SKM-1 treated with dmso at 0.1 percent for 144 hours (cell line): ENCODE measurements at regions not wholly inside any gene's neighbourhood (a gene's known extent, or its start where the extent isn't known, plus 50 kb on each side); places are given as distances from the start of the nearest gene placed in this dataset.

ENCODE experiments used
- DNase-seq: peaks from one replicate; lab custom pipeline; 2025; ENCODE audit not compliant: unreplicated experiment; lab: John Stamatoyannopoulos, UW

GRCh38 chr1:38719880-38720279 lies 139.7 kb downstream of the RRAGC start:
- no peak for DNase-seq

GRCh38 chr1:38718031-38718430 lies 141.5 kb downstream of the RRAGC start:
- no peak for DNase-seq

- DNase-seq = no peak
Observed at GRCh38 chr1:38716229-38716628, 143.3 kb downstream of the RRAGC start.

GRCh38 chr1:38715415-38715814 lies 144.2 kb downstream of the RRAGC start:
- DNase-seq = no peak

DNA sequence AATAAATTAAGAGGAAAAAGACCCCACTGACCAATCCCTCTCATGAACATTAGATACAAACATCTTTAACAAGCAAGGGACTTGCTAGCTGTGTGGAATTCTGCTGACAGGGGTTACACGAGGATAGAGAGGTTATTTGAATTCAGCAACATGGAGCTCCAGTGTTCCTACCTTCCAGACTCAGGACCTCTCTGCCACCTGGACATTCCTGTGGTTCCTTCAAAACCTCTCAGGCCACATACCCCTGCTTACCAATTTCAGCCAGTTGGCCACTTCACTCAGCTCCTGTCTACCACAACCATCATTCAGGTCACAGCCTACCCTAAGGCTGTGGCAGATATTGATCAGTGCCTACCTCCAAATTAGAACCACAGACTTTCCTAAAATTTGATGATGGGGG lies 147.5 kb downstream of the RRAGC start:
- DNase-seq = no peak

DNA sequence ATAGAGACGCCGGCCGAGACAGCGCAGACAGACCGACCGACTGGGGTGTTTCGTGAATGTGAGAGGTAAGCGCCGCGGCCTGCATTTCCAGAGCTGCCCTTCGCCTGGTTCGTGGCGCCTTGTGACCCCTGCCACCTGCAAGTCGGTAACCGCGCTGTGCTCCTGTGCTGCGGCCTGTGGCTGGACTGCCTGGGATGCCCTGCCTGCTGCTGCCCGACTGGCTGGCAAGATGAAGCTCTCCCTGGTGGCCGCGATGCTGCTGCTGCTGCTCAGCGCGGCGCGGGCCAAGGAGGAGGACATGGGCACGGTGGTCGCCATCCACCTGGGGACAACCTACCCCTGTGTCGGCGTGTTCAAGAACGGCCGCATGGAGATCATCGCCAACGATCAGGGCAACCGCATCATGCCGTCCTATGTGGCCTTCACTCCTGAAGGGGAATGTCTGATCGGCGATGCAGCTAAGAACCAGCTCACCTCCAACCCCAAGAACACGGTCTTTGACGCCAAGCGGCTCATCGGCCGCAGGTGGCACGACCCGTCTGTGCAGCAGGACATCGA lies 150.8 kb downstream of the RRAGC start:
- DNase-seq = no peak

DNA sequence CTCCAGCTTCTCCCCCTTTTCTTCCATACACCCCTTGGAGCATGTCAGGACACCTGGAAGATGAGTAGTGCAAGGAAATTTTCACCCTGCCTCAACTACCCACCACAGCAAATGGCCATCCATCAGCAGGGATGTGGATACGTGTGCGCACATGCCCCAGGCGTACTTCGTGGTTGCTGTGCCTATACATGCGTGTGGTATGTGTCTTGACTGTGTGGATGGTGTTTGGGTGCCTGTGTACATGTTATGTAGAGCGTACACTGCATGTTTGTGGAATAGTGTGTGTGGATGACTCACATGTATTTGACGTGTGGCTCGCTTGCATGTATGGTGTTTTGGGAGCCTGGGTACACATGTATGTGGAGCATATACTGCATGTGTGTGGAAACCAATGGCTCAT lies 158.5 kb downstream of the RRAGC start:
- DNase-seq = no peak

- DNase-seq = no peak
Observed at GRCh38 chr1:38700077-38700470, 159.5 kb downstream of the RRAGC start.

GRCh38 chr1:38699330-38700076 lies 160.1 kb downstream of the RRAGC start:
- no peak for DNase-seq

DNA sequence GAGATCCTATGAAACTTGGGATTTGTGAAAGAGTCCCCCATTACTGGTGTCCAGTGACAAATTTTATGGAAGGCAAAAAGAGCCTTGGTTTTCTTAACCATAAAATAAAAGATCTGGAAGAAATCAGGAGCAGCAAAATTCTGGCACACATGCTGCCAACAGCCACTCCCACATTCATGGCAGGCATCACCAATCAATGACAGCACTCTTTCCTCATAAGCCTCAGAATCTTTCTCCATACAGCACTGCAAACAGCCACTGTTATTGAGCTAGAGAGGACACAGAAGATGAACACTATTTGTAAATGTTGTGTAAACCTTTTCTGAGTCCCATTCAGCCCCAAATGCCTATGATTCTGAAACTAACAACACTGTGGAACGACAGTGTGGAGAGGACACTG lies 162.2 kb downstream of the RRAGC start:
- DNase-seq = no peak

DNA sequence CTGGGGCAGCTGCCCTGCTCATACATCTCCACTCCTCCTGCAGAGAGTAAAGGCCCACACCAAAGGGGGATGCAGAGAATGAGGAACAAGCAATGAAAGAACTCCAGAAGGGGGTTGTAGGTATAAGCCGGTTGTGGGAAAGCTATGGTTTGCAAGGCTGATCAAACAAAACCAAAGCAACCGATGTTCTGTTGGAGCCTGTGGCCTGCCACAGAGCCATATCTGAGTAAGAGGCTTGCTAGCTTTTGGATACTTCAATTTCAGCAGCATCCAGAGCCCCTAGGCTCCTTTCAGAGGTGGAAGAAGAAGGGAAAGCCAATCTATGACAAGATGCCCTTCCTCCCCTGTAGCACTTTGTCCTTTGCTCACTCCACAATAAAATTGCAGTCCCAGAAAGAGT lies 163.2 kb downstream of the RRAGC start:
- DNase-seq = no peak

- no peak for DNase-seq
Observed at GRCh38 chr1:38693759-38694158, 165.8 kb downstream of the RRAGC start.

DNA sequence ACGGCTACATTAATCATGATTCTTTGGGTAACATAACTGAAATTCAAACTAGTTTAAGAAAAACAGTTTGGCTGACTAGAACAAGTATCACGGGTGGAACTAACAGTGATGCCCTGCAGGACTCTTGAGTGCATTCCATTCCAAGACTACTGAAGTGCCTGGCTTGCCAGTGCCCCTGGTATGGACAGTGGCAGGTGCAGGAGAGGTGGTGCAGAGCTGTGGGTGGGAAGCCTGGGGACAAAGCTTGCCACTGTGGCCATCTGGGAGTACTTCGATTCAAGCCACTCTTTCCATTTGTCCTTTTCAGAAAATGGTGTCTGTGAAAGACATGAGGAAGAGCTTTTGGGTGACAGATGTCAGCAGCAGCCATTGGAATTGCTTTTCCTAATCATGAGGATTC lies 166.5 kb downstream of the RRAGC start:
- no peak for DNase-seq

- no peak for DNase-seq
Observed at GRCh38 chr1:38690790-38691449, 168.7 kb downstream of the RRAGC start.

DNA sequence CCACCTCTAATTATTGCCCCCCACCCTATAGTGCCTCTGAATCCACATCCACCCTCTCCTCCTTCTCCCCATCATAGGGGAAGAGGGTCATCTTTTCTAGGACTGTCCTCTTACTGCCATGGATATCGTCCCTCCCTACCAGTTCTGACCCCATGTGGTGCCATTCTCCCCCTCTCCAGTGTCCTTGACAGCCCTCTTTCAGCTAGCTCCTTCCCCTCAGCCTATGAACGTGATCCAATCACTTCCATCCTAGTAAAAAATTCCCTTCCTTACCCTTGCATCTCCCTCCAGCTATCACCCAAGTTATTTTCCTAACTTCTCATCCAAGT lies 172.7 kb downstream of the RRAGC start:
- DNase-seq = no peak

- DNase-seq = no peak
Observed at GRCh38 chr1:38686167-38686926, 173.2 kb downstream of the RRAGC start.

GRCh38 chr1:38685388-38685787 lies 174.2 kb downstream of the RRAGC start:
- no peak for DNase-seq

DNA sequence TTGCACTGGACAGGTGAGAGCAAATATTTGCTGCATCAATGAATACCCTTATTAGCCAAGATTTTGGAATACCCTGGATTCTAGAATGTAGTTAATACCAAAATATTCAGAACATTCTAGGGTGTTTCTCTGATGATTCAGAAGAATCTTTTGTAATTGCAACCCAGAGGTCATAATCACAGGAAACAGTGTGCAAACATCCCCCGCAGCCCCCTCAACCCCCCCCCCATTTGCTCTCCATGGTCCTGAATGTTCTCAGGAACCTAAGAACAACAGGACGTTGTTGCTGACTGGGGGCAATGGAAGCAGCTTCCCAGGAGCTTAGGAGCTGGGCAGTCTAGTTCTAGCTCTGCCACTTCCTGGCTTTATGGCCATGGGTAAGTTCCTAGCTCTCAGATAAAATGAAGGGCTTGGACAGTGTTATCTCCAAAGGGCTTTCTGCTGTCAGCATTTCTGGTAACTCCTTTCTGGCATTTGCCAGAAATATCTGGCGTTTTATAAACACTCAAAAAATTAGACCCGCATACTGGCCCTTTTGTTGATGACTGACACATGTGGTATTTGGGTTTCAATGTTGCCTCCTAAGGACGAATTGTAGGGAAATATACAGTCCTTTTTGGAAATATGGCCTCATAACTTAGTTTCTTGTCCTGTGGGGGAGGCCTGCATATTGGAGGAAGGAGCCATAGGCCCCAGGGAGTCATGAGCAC lies 178.6 kb downstream of the RRAGC start:
- no peak for DNase-seq

DNA sequence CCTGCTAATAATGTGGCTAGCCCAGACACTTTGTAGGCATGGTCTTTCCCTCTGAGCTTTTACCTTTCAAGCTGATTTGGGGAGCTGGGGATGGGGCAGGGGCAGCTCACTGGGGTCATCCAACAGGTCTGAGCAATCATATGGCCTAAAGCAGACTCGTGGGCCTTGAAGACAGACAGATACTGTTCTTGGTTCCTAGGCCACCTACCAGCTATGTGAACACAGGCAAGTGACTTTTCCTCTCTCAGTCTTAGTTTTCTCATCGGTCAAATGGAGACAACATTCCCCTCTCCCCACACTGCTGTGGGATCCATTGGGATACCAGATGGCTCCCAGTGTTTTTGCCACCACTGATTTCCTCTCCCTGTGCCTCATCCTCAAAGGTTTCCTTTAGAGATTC lies 181.8 kb downstream of the RRAGC start:
- no peak for DNase-seq

- no peak for DNase-seq
Observed at GRCh38 chr1:38677311-38677710, 182.3 kb downstream of the RRAGC start.

- DNase-seq = no peak
Observed at GRCh38 chr1:38672692-38673091, 186.9 kb downstream of the RRAGC start.
